HG03025 (cell line): ENCODE measurements at regions not wholly inside any gene's neighbourhood (a gene's known extent, or its start where the extent isn't known, plus 50 kb on each side); places are given as distances from the start of the nearest gene placed in this dataset.
"Not testable (repeated sequence)": the region's sequence is repeated elsewhere in the genome, so short reads cannot be mapped to it uniquely, and the experiment has no call there.

Experiments
- ATAC-seq: cut with Tn5 transposase; IDR thresholded peaks from one replicate; pipeline ENCODE4 v1.9.1; 2021; ENCODE audit warnings: mild to moderate bottlenecking, moderate library complexity; ENCODE audit not compliant: unreplicated experiment, low FRiP score

DNA sequence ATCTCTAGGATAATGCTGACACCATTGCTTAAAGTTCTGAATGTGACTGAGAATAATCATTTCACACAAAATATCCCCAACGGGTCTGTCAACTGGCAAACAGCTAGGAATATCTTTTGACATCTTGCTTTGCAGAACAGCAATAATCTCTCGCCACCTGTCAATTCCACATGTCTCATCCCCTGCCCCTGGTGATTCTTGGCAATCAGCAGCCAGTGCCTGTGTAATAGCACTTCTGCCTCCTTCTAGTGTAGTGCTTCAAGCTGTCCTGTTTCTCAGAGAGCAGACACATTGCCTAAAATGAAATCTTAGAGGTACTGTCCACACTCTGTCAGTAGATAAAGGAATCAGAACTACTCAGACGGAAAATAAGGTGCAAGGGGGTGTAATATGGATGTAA is 984.4 kb downstream of the LTN1 start:
- ATAC-seq: not testable (repeated sequence)

DNA sequence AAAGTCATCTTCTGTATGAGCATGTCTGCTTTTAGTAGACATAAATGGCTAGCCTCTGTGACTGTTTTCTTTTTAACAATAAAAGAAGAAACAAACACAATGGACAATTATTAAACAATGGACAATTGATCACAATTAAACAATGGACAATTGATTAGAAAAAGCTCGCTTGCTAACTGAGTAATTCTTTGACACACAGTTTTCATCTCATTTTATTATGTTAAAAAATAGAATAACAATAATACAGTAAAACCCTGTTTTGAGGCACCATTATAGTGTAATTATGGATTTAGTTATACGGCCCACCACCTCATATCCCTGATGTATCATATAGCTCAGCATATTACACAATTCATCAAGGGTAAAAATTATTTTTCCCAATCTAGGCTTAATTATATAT is 989.0 kb downstream of the LTN1 start:
- not testable (repeated sequence) for ATAC-seq

DNA sequence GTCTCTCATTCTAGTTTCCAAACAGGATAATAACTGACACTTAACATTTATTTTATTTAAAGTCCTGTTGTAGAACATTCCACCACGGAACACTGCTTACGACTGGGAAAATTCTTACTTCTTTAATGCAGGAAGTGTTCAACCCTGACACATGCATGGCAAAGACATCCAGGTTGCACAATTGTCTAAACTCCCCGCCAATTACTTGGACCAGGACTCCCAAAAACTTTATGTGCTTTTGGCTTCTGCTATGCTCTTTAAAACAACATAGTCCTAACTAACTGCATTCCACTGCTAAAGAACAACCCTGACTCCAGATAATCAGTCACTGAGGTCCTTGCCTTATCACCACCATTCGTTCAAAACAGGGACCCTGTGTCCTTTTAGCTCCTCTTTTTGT is 995.8 kb downstream of the LTN1 start:
- ATAC-seq: not testable (repeated sequence)

DNA sequence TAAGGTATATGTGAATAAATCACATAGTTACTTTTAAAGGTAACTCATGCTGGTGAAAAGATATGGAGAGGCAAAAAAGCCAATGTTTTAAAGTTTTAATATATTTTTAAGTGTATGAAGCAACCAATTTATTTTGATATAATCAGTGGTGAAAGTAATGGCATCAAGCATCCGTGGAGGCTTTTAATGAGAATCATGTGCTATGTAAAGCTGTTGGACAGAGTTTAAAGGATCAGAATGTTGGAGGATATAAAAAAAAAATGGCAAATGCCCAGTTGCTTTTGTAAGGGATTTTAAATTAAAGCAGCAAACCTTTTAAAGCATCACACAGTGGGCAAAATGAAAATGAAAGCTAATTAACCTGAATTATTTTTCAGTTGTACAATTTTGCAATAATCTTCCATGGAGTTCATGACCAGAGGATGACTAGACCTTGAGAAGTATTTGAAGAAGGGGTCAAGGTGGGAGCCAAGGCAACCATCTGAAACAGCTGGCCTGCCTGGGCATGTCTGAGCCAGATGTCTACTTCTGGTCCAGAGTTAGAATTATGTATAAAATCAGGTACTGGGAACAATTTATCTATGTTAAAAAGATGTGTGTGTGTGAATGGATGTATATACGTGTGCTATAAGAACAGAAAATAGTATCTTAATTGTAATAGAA is 1007.9 kb downstream of the LTN1 start:
- ATAC-seq: not testable (repeated sequence)

DNA sequence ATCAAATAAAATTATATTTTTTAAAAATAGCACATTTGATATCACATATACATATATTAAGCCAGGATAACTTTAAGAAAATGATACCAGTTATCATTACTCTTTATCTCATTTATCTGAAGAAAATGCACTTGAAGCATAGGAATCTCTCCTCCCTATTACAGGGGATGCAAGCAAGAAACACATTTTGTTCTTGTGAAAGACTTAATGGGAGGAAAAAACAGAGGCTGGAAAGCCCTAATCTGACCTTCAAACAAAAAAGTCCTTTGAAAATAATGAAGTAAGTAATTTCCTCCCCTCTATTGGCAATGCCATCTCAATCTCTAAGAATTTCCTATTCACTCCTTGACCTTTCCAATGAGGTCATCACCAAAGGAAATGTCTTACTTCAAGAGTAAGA is 1012.6 kb upstream of the ADAMTS5 start:
- ATAC-seq: not testable (repeated sequence)

DNA sequence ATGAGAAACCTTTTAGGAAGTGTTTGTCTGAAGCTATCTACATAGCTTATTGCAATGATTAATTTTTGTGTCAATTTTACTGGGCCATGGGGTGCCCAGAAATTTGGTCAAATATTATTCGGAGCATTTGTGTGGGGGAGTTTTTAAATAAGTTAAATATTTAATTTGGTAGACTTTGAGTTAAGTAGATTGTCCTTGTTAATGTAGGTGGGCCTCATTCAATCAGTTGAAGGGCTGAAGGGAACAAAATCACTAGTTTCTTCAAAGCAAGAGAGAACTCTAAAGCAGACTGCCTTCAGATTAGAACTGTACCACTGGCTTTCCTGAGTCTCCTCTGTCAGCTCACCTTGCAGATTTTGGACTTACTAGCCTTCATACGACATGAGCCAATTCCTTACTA is 1008.6 kb upstream of the ADAMTS5 start:
- ATAC-seq: no peak

DNA sequence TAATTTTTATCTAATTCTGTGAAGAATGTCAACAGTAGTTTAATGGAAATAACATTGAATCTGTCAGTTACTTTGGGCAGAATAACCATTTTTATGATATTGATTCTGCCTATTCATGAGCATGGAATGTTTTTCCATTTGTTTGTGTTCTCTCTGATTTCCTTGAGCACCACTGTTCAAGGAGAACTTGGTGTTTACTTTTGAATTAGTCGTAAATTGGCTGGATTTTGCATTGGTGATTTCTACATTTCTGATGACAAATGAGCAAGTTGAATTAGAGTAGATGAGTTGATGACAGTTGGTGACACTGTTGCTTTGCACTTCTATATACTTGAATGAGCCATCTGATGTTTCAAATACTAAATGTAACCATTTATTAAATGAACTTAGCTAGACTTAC is 1007.3 kb upstream of the ADAMTS5 start:
- ATAC-seq: not testable (repeated sequence)

DNA sequence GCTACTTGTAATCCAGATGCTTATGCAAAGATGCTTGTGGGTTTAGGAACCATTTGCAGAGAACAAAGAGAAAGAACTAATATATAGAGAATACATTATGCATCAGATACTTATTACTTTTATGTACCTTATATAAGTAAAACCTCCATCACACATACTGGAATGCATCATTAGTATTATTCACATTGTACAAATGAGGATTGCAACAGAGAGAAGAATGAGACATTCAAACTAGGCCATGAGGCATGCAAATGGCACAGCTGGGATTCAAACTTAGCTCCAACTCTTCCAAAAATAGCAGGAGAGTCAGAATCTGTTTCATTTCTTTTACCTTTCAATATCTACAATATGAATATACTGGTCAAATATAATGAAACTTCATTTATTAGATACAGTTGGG is 1001.4 kb upstream of the ADAMTS5 start:
- ATAC-seq: not testable (repeated sequence)

DNA sequence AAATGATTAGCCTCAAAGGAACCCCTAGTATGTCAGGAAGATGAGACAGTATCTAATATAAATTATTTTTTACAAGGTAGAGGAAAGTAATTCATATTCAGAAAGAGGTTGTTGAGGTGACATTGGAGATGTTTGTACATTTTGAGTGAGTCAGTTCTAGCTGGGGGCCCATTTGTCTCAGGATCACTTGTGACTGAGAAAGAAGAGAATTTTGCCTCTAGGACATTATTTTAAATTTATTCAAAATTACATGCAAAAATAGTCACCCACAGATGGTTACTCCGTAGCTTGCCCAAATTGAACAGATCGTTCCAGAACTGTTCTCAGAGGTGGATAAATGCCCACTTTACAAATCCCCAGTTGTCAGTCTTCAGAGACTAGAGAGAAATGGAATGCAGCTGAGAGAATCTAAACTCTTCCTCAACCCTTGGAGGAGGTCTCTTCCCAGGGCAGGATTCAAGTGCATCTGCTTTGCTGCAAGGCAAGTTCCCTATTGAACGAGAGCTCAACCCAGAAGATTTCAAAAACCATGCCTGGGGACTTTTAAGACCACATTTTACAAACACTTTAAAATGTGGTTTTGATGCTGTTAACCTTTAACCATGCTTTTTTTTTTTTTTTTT is 987.8 kb upstream of the ADAMTS5 start:
- ATAC-seq: no peak

DNA sequence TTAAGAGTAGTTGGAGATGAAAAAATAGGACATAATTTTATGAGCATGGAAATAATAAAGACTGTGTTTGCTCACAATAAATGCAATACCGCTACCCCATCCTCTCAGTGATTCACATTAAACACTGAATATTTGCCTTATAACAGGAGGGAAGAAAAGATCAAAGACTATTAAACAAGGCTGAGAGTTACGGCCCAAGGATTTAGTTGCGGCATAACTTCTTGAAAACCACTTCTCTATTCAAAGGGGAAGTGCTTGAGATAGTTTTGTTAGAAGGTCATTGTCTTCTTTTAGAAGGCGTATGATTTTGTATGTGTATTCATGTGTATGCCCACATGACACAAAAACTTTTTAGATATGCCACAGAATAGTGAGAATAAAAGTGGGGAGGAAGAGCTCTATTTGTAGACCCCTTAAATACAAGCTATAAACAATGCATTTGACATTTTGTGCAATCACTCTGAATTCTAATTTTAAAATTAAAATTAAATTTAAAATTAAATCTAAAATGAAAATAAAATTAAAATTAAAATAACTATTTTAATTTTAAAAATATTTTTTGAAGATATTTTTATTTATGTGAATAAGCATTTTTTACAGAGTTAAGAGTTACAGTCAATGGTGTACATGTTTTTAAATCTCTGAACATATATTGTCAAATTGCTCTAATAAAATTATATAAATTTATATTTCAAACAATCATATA is 986.6 kb upstream of the ADAMTS5 start:
- ATAC-seq: no peak

DNA sequence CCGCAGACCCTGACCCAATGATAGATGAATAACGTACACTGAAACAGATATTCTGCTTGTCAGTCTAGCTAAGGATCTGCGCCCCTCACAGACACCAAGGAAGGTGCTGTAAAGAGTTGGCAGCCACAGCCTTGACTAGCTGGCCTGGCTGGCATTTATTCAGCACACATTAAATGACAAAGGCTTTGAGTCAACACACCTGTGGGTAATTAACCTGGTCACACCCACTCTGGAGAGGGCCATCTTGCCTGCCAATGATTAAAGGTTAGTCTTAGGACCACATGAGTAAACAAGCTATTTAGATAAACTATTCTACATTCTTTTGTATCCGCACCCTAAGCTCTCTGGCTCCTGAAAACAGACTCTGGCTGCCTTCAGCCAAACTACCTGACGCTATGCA is 982.2 kb upstream of the ADAMTS5 start:
- ATAC-seq: not testable (repeated sequence)

DNA sequence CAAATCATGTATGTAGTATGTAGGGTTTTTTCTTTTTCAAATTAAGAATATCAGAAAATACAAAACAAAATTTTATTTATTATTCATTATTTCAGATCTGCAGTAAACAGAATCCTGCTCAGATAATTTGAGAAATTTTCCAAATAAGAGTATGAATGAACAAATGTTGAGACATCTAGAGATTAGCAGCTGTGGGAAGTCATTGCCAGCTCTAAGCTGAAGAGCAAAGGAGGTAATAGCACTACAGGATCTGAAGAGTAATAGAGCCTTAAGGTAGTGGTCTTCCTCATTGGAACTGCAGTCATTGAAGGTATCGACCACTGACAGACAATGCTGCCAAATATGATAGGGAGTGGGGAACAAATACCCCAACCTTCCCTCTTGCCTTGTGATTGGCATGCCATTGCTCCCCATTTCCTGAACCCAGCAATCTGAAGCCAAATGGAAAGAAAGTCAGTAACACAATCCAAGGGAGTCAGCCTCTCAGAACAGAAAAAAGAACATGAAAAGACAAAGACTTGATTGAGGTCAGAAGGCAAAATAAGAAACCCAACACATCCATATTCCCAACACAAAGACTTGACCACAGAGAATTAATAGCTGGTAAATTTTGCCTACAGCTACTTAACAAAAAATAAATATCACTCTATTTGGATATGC is 963.4 kb upstream of the ADAMTS5 start:
- not testable (repeated sequence) for ATAC-seq

DNA sequence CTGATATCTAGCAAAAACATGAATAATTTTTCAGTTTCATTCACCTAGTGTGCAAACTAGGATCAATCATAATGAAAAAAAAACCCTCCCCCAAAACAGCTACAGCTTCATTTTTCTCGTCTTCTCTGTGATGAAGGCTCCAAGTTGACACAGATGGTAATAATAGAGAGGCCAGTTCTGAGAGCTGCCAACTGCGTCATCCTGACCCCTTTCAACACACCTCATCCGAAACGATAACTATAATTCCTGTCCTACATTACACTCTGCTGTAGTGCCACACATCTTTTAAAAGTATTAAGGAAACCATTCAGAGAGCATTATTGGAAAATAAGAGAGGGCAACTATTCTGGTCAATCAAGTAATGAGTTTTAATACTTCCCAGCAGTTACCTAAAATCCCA is 962.3 kb upstream of the ADAMTS5 start:
- not testable (repeated sequence) for ATAC-seq

DNA sequence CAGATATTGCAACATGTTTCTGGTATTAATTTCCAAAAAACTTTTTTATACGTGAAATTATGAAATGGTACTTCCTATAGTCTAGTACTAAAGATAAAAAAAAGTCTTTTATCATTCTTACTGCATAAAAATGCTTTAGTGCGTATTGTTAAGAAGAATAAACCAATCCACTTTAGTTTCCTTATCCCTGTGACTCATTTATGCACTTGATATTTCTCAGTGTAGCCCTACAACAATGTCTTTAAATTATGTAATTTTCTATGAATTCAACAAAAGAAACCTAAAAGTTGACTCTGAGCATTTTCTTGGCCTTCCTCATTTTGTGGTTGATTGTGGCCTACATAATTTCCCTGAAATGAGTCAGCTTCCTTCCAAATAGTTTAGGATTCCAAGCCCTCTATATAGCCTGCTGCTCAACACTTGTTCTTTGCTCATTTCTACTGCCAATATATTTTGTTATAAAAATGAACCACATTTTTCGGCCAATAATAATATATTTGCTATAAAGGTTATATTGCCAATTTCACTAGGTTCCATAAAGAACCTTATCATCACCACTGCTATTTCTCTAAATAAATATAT is 961.7 kb upstream of the ADAMTS5 start:
- ATAC-seq: not testable (repeated sequence)

DNA sequence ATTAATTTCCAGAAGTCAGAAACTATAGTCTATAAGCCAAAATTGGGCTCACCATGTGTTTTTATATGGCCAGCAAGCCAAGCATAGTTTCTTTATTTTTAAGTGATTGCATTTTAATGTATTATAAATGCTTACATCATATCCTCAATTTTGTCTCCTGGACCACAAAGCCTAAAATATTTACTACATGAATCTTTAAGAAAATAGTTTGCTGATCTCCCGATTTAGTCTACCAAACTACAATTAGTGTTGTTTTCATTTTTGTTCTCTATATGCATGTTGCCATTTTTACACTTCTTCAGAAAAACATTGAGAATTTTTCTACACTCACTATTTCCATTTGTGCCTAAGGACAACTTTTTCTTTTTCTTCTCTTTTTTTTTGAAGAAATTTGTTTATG is 954.5 kb upstream of the ADAMTS5 start:
- ATAC-seq: not testable (repeated sequence)

DNA sequence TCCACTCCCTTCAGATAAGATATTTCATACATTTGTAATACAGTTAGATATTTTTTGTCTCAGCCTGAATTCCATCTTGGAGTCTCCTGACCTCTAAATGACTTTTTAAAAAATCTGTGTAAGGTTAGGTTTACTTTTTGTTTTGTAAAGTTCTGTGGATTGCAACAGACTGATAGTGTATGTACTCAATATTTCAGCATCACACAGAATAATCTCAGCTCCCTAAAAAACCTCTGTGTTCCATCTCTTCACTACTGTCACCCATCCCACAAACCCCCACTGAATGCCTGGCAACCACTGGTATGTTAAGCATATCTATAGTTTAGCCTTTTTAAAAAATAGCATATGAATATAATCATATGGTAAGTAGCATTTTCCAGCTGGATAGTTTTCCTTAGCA is 951.1 kb upstream of the ADAMTS5 start:
- not testable (repeated sequence) for ATAC-seq

DNA sequence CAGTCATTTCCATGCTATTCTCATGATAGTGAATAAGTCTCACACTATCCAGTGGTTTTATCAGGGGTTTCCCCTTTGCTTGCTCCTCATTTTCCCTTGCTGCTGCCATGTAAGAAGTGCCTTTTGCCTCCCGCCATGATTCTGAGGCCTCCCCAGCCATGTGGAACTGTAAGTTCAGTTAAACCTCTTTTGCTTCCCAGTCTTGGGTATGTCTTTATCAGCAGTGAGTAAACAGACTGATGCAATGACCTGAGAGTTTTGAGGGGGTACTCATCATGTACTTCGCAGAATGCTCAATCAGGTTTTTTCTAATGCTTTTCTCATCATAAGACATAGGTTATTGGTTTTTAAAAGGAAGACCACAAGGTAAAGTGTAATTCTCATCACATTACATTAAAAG is 949.4 kb upstream of the ADAMTS5 start:
- ATAC-seq: not testable (repeated sequence)

DNA sequence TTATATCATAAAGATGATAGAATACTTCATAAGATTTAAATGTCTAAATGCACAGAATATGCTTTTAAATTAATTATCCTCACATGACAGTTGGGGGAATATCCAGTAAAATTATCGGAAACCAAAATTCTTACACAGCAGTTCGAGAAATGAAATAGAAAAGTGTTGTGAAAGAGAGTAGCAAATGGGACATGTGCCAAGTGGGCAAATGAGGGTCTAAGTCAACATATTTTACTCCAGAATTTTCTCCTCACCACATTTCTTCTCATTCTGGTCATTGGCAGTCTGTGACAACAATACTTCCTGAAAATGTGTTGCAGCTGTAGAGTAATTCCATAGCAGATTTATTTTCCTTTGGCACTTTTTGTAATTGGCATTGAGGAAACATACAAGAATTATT is 945.2 kb upstream of the ADAMTS5 start:
- not testable (repeated sequence) for ATAC-seq

DNA sequence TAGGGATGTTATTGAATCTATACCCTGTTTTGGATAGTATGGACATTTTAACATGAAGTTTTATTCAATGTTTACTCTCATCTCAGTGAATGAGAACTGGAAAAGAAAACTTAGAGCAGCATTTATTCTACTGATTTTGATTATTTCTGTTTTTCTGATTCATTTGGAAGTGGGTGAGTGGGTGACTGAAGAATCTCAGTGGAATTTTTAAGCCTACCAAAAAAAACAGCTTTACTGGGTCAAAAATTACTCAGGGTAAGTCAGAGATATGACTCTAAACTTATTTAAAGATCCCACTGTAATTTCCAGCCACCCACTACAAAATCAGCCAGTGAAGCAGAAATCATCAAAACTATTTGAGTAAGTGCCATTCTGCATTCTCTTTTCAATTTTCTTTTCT is 942.6 kb upstream of the ADAMTS5 start:
- not testable (repeated sequence) for ATAC-seq

DNA sequence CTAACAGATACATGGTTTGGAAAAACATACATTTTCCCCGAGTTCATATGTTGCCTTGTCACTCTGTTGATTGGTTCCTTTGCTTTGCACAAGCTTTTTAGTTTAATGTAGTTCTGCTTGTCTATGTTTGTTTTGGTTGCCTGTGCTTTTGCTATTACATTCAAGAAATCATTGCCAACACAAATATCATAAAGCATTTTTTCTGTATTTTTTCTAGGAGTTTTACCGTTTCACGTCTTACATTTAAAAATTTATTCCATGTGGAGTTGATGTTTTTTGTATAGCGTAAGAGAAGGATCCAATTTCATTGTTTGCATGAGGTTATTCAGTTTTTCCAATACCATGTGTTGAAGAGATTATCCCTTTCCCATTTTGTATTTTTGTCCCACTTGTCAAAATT is 941.9 kb upstream of the ADAMTS5 start:
- ATAC-seq: not testable (repeated sequence)

DNA sequence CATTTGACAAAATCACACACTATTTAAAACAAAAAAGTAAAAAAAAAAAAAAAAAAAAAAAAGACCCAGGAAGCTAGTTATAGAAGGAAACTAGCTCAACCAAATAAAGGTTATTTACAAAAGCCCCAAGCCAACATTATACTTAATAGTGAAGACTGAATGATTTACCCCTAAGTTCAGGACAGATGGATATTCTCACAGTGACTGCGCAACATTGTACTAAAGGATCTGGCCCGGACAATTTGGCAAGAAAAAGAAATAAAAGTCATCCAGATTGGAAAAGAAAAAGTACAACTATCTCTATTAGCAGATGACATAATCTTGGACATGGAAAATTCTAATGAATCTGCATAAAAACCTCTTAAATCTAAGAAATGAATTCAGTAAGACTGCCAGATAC is 936.0 kb upstream of the ADAMTS5 start:
- not testable (repeated sequence) for ATAC-seq
